ENCODE measurements at regions not wholly inside any gene's neighbourhood (a gene's known extent, or its start where the extent isn't known, plus 50 kb on each side); places are given as distances from the start of the nearest gene placed in this dataset.

- no peak for DNase-seq (ENCODE audit: low spot score)
These were observed 117.1 kb downstream of the ZFP36L2 start for GRCh38 chr2:43109261-43109743.

- DNase-seq (ENCODE audit: low spot score): no peak
These were observed 118.7 kb downstream of the ZFP36L2 start for GRCh38 chr2:43107679-43108078.

GRCh38 chr2:43106559-43107527 lies 119.6 kb downstream of the ZFP36L2 start:
- DNase-seq (ENCODE audit: low spot score): no peak

- DNase-seq (ENCODE audit: low spot score): no peak
These were observed 120.5 kb downstream of the ZFP36L2 start for GRCh38 chr2:43105586-43106558.

GRCh38 chr2:43104763-43105162 lies 121.6 kb downstream of the ZFP36L2 start:
- no peak for DNase-seq (ENCODE audit: low spot score)

- DNase-seq (ENCODE audit: low spot score): no peak
These were observed 122.3 kb downstream of the ZFP36L2 start for GRCh38 chr2:43104106-43104505.

GRCh38 chr2:43103093-43103404 lies 123.4 kb downstream of the ZFP36L2 start:
- DNase-seq (ENCODE audit: low spot score): no peak

GRCh38 chr2:43102366-43103092 lies 123.9 kb downstream of the ZFP36L2 start:
- peak; percentile 82 for DNase-seq (ENCODE audit: low spot score)

GRCh38 chr2:43101751-43102150 lies 124.7 kb downstream of the ZFP36L2 start:
- DNase-seq (ENCODE audit: low spot score): no peak

GRCh38 chr2:43100883-43101662 lies 125.3 kb downstream of the ZFP36L2 start:
- no peak for DNase-seq (ENCODE audit: low spot score)

GRCh38 chr2:43100362-43100882 lies 126.0 kb downstream of the ZFP36L2 start:
- DNase-seq (ENCODE audit: low spot score): peak; percentile 67

- no peak for DNase-seq (ENCODE audit: low spot score)
These were observed 126.6 kb downstream of the ZFP36L2 start for GRCh38 chr2:43099797-43100196.

- DNase-seq (ENCODE audit: low spot score): peak; percentile 37
These were observed 127.9 kb downstream of the ZFP36L2 start for GRCh38 chr2:43098539-43098938.

GRCh38 chr2:43097644-43098408 lies 128.6 kb downstream of the ZFP36L2 start:
- DNase-seq (ENCODE audit: low spot score): peak; percentile 60

GRCh38 chr2:43095533-43096295 lies 130.7 kb downstream of the ZFP36L2 start:
- no peak for DNase-seq (ENCODE audit: low spot score)

GRCh38 chr2:43092520-43093179 lies 133.8 kb downstream of the ZFP36L2 start:
- DNase-seq (ENCODE audit: low spot score): no peak

GRCh38 chr2:43090317-43090716 lies 136.1 kb downstream of the ZFP36L2 start:
- no peak for DNase-seq (ENCODE audit: low spot score)
